GM19193 (cell line): ENCODE measurements at regions not wholly inside any gene's neighbourhood (a gene's known extent, or its start where the extent isn't known, plus 50 kb on each side); places are given as distances from the start of the nearest gene placed in this dataset.

Source experiments
- POLR2A ChIP-seq: IDR thresholded peaks from 4 replicates; pipeline ENCODE4 v1.6.1; 2011; ENCODE audit not compliant: insufficient read depth, insufficient read length; ENCODE audit errors: extremely low read depth

- no peak for TF ChIP-seq POLR2A
Observed at GRCh38 chr5:73996151-73996755, 370.3 kb downstream of the ARHGEF28 start.

- TF ChIP-seq POLR2A: no peak
Observed at GRCh38 chr5:73994963-73995362, 369.0 kb downstream of the ARHGEF28 start.
